ENCODE measurements at regions not wholly inside any gene's neighbourhood (a gene's known extent, or its start where the extent isn't known, plus 50 kb on each side); places are given as distances from the start of the nearest gene placed in this dataset.

DNA sequence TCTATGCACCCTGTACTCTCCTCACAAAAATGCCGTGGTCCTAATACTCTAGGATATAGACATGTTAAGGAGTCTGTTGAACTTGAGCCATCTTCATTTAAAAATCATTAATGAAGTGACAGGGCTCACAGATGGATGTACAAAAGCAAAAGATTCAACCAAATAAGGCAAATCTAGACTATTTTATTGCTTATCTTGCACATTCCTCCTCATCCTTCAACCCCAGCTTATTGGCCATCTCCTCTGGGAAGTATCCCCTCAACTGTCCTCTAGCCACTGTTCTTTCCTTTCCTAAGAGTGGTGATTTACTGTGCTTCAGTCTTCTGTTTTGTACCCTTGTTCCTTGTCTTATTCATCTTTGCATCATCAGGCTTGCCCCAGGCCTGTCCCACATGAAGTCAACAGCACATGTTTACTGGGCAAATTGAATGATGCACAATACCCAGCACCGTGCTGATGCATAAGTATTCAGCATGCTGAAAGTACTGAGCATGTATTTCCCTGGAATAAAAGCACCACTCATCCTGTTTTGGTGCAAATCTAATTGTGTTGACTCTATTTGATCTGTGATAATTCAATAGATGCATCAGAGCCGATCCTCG lies 287.3 kb upstream of the CLNK start:
- no peak for FAIRE-seq

DNA sequence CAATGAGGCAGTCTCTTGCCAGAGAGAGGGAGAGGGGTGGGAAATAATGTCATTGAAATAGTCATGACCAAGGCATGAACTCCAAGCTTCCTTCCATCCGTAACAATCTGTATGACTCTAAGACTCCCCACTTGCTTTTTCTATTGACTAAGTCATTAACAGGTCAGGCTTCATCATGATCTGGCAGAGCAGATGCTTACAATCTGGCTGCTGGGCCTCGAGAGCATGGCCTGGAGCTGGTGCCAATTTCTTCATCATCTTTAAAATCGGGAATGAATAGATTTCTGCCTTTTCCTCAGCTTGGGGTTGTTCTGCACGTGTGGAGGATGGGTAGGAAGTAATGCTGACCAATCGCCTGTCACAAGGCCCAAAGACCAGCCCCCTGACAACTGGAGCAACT lies 280.6 kb upstream of the CLNK start:
- no peak for FAIRE-seq

DNA sequence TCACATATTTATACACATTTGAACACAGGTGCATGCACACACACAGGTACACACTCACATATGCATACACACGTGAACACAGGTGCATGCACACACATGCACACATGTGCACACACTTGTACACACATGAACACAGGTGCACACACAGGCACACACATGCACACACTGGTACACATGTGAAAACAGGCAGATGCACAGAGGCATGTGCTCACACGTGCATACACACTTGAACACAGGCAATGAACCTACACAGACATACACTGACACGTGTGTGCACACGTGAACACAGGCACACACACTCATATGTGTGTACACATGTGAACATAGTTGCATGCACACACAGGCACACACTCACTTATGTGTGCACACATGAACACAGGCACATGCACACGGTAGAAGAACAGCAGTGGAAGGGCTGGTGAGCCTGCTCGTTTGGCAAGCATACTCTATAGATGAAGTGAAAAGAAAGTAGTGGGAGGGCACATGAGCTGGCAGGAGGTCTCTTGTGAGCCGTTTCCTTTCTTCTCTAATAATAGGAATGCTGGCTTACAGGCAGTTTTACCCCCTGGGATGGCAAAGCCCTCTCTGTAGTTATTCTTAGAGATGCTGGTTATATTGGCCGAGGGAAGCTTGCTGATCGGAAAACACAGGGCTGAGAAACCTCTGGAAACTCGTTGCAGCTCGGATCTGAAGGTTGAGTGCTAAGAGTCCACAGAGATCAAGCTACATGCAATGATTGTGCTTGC lies 279.6 kb upstream of the CLNK start:
- FAIRE-seq = no peak

DNA sequence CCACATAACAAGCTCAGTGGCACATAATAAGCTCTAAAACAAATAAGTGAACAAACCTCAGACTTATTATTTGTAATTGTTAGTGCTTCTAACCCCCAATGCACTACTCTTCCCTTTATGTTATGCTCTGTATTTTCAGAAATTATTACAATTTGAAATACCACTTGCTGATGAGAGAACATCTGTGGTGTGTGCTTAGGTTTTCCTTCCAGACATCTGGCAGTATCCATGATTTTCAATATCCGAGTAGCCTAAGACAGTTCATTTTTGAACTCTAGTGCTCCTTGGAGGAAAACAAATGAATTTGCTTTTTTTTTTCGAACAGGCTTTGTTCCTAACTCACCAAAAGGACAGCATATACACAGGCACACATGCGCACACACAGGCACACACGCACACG lies 278.7 kb upstream of the CLNK start:
- no peak for FAIRE-seq

DNA sequence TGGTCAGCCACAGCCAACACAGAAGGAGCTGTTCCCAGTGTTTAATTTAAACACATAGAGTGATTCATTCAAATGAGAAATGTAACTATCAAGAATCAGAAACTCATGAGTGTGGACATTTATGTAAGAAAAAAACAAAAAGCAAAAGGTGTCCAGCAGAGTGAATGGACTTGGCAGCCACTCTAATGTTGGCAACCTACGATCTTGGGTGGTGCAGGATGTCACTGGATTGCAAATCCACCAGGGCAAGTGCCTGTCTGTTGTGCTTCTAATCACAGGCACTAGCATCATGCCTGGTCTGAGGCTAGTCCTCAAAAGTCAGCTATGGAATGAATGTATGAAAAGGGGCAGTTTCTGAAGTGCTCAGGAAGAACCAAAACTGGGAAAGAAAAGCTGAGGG lies 277.7 kb upstream of the CLNK start:
- FAIRE-seq = no peak

DNA sequence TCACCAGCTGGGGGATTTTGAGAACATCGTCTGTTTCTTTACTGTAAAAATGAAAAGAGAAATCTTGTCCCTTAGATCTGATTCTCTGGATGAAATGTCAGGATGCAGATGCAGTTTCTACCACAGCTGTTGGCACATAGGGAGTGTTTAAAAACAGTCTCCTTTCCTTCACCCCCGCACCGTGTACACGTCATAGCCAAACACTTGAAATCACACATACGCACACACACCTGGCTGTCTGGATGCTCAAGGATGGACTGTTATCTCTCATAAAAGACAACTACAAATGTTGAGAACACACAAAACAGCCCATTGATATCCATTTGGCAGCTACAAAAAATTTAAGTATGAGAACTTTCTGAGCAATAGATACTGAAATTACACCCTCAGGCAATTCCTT lies 275.8 kb upstream of the CLNK start:
- no peak for FAIRE-seq

DNA sequence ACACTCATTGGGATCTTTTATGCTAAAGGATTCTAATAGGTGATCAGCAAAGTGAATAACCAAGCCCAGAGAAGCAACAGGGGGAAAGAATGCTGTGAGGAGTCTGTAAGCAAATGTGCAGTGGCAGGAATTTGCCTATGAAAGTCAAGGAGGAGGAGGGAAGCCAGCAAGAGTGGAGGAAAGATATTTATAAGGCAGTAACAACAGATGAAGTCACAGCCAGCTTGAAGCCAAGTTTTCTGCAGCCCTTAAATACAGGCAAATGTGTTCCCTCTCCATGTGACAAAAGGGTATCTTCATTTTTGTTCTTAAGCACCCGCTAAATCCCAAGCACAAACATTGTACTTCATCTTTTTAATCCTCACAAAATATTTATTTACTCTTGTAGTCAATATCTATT lies 275.0 kb upstream of the CLNK start:
- FAIRE-seq = no peak

DNA sequence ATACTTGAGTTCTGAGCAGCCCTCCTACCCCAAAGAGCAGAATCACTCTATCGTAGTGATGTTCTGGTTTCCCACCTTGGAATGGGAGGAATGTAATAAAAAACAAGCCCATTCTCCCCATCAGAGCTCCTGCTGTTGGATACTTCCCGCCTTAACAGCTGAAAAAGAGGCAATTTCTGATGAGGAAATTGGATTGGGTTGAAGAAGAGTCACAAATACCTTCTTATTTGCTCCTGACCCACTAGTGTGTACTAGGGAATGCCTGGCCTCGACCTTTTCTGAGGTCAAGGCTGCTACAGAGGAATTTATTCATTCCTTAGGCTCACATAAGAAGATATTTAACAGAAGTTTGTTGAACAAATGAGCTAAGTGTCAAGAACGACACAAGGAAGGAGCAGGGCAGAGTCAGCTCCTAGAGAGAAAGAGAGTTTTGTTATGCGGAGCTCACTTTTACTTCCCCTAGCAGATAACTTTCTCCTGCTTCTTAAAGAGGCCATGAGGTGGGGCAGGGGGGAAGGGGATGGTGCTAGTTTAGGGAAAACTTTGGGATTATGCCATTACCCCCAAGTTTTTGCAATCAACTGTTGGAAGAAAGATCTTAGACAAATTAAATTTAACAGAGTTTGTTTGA lies 273.8 kb upstream of the CLNK start:
- no peak for FAIRE-seq

DNA sequence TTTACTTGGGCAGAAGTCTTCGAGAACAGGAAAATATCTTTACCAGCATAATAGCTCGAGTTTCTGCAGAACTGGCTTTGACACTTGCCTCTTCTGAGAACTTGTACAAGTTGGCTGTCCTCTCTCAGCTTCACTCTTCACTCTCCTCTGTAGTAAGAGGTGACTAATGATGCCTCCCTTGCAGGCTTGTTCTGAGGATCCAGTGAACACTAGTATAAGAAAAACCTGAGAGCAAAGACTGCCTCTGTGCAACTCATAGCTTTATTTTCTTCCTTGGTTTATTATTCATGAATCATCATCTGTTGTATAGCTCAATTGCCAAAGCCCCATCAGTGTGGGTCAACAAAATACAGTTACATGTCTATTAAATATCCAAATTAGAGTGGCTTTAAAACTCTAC lies 266.7 kb upstream of the CLNK start:
- no peak for FAIRE-seq

DNA sequence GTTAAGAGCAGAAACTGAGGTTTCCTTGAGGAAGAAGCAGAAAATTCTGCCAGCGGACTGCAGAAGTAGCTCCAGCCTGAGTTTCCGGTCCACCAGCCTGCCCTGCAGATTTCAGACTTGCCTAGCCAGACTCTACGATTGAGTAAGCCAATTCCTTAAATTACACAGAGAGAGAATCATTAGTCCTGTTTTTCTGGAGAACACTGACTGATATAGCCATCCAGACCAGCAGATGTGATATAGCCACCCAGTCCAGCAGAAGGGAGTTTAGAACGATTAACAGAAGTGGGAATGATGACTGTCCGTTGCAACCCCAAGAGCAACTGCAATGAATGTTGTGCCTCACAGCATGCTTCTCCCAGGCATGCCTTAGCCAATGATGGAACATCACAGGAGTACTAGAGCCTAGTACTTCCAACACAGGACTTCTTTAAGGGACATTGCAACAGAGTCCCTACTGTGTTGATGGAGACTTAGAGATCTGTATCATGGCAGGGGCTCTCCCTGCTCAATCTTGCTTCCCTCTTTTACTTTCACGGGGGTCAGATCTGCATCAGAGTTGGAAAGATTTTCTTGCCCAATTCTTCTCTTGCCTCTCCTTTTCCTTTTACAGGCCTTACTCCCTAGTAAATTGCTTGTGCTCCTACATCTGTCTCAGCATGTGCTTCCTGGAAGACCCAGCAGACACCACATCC lies 264.6 kb upstream of the CLNK start:
- FAIRE-seq = no peak

DNA sequence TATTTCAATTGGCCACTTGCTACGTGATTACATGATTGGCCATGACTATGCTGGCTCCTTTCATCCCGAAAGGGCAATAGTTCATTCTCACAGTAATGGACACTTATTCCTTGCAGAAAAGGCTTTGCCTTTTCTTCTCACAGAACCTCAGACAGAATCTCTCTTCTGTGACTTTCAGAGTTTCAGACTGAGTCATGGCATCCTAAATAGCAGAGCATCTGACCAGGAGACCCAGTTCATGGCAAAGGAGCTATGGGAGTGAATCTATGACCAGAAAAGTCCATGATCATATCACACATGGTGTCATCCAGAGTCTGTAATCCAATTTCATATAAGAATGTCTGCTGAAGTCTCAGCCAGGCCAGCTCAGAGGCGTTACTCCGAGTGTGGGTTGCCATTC lies 263.3 kb upstream of the CLNK start:
- no peak for FAIRE-seq

DNA sequence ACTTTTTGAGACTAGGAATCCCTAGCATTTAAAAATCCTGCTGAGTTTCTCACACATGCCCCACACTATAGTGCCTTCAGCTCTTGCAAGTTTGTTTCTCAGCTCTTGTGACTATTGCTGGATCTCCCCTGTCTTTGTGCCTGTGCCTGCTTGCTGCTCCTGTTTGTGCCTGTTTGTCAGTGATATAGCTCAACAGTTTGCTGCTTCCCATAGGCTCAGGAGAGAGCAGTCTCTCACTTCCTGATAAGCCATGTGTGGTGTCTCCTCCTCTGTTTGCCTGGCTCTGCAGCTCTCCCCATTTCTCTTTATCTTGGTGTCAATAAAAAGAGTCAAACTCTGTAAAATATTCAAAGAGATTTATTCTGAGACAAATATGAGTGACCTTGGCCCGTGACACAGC lies 259.8 kb upstream of the CLNK start:
- no peak for FAIRE-seq

DNA sequence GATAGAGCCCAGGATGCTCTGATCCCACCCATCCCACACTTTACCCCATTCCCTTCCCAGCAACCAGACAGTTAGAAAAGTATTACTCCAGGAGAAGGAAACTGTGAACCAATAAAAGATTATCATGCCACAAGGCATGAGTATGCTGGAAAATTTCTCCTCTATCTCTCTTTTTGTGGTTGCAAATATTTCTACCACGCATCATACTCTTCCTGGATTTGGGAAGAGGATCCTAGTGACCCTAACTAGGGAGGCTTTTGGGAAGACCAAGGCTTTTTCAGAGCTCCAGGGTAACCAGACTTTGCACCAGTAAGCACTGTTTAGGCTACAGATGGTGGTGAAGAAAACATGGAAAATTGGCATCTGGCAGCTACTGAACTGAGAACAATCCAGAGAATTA lies 257.6 kb upstream of the CLNK start:
- FAIRE-seq = no peak

DNA sequence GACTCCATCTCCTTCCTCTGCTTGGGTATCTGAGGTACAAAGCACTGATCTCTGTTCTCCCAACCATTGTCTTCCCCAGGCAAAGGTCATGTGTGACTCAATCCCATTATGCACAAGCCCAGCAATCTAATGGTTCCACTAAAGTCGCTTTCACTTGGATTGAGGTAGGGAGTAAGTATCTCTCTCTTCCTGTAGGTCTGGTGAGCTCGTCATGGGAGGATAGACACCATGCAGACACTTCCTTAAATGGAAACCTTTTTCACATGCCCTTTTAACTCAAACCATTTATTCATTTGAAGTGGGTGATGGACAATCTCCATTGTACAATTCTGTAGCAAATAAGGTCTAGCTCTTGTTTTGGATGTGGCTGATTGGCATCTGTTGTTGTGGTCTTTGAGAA lies 245.2 kb upstream of the CLNK start:
- no peak for FAIRE-seq

DNA sequence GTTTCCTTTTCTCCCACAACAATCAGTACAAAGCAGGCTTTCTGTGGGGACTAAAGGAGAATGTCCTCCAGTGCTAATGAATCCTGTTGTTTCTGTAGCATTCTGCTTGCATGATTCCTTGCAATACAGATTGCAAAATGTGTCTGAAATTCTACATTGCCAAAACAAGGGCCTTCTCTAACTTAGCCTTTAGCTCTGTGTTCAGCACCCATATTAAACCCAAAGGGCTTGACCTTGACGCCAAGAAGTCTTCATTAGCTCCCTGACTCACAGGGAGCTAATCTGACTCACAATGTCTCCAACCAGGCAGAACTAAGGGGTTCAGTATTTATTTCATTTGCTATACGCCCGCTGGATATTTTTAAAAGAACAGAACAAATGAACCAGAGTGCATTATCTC lies 241.4 kb upstream of the CLNK start:
- FAIRE-seq = no peak

DNA sequence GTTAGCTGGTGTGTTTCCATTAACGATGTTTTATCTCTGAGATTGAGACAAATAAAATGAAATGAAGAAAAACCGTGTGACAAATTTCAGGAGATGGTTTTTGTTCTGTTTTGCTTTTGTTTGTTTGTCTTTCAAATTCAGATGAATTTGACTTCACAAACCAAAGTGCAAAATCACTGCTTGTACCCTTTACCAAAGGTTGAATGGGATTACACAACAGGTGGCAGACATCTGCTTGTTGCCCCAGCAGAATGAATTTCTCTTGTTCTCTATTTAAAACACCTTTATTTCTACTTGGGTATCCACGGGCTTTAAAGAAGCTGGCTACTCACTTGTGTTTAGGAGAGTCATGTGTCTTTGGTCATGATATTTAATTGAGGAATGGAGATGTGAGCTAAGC lies 239.7 kb upstream of the CLNK start:
- no peak for FAIRE-seq

DNA sequence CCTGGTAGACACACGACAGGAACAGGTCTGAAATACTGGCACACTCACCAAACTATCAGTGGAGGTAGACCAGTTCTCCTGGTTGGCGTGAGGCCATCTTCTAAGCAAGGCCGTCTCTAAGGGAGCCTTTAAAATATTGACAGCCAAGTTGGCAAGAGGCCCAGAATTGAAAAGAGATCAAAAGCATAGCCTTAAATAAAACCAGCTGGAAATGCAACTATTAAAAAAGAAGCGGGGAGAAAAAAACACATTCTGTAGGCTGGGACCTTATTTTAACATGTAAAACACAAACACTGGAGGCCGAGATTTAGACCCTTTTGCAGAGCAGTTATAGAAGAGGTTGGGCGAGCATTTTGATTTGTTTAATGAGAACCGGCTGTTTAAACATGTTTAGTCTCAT lies 233.0 kb upstream of the CLNK start:
- FAIRE-seq = no peak

DNA sequence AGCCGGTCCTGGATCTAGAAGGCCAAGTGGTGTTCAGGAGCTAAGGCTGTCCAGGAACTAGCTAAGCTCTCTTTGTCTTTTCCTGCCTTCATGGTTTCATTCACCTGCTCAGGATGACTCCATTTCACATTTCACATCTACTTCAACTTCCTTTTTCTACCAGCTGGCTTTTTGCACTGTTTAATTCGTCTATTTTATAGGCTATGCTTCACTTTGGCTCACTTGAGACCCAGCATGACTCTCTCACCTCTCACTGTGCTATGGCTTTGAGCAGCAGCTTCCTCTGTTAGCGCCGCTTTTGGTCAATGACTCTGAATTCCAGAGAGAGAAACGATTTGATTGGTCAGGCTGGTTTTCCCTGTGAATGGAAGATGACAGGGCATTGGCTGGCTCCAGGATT lies 213.5 kb upstream of the CLNK start:
- FAIRE-seq = no peak

DNA sequence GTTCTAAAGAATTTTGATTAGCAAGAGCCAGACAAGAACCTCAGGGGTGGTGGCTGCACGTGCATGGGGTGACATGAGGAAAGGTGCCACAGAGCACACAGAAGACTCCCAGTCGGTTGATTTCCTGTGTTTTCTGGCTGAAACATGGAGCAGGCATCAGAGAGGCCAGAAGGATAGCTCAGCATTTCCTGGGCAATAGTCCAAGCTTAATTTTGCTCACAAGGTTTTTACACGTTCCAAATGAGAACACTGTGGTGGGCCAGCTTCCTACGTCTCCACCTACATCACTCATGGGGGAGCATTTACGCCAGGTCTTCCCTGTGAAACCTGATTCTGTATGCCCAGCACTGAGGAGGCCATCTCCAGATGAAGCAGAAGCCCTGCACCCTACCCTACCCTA lies 212.5 kb upstream of the CLNK start:
- no peak for FAIRE-seq

DNA sequence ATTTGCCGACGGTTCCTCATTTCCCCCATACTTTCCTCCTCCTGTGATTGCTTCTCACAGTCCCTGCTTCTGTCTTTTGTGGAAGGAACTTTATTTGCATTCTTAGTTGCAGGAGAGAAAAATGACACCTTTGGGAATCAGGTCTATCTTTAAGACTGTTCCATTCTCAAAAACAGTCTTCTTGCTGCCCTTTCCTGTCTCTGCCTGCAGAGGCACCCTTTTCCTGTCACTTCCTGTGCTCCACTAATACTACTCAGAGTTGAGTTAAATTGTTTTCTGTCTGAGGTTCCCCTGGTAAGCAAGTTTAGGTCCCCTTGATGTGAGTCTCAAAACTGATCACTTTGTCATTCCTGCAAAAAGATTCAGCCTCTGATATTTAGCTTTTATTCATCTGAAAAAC lies 208.8 kb upstream of the CLNK start:
- no peak for FAIRE-seq

DNA sequence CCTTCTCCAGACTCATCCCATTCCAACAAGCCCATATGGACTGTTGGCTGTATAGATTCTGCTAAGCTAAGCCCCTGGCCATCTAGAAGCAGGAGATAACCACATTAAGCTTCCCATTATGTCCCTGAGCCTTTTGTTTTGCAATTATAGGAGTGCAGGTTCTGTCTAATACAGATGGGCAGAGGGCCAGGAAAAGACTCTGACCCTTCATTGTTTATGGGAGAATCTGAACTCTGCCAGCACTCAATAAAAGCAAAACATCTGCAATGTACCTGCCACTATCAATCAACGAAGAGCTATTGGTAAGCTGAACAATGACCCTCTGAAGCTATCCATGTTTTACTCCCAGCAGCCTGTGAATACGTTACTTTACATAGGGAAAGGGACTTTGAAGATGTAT lies 207.3 kb upstream of the CLNK start:
- no peak for FAIRE-seq

DNA sequence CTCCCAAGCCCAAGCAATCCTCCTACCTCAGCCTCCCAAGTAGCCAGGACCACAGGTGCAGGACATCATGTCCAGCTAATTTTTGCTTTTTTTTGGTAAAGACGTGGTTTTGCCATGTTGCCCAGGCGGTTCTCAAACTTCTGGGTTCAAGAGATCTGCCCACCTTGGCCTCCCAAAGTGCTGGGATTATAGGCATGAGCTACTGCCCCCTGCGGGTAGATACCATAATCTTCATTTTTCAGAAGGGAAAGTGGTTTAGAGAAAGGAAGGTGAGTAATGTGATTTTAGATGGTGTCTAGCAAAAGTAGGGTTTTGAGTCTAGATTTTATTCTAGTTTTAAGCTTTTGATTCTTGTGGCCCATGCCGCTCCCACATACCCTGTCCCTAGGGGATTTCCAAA lies 205.3 kb upstream of the CLNK start:
- no peak for FAIRE-seq

DNA sequence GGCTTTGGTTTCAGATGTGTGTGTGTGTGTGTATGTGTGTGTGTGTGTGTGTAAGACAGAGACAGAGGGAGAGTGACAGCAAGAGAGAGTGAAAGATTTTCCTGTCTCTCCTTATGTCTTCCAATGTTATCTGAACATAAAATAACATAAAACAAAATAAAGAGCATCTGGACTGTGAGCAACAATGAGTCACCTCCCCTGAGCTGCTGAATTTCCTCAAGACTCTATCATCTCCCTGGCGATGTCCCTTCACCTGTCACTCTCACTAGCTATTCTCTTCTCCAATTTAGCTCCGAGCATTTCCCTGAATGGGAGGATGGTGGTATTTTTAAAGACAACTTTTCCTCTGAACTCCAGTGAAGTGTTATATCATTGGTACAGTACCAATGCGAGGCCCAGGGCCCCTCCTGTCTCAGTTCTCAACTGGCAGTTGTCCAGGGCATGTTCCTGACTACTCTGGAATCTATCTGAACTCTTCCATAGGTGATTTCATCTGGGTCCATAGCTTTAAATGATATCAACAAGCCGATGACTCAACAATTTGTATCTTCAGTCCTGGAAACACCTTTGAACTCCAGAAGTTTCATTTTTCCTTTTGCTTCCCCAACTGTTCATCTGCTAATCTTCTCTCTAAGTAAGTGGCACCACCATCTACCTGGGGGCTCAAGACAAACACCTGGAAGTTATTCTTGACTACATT lies 195.0 kb upstream of the CLNK start:
- no peak for FAIRE-seq

DNA sequence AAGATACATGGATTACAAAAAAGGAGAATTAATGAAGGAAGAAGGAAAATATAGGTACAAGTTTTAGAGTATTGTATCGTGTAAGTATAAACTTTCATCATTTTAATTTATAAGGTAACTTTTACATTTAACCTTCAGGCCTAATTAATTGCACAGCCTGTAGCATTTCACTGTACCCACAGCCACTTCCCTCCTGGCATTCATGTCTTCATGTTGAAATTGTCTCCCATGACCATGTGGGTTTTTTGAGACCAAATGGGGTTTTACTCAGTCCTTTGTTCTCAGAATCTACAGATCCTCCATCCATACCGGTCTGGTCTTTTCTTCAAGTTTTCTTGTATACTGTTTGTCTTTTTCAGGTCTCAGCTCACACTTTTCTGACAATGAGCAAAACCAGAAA lies 194.3 kb upstream of the CLNK start:
- FAIRE-seq = no peak

Data from TTC549 (cell line).